Fibroblast of lung (primary cell): ENCODE measurements at regions not wholly inside any gene's neighbourhood (a gene's known extent, or its start where the extent isn't known, plus 50 kb on each side); places are given as distances from the start of the nearest gene placed in this dataset.
"Not testable (repeated sequence)": the region's sequence is repeated elsewhere in the genome, so short reads cannot be mapped to it uniquely, and the experiment has no call there.

ENCODE experiments used
- EZH2 ChIP-seq: IDR thresholded peaks from 2 replicates; pipeline ENCODE4 v1.5.1; 2012; ENCODE audit warnings: low read length, control low read depth, mild to moderate bottlenecking; ENCODE audit errors: missing control alignments
- TF ChIP-seq, protein P1 (sequence below), 2 donors: IDR thresholded peaks in 1 of 2; conservative IDR thresholded peaks in 1 of 2; 1 replicate in 1 of 2; 2 replicates in 1 of 2; pipeline ENCODE4 v1.5.1; 2011 to 2012; ENCODE audit warnings: low read length in 2 of 2, control low read depth in 1 of 2, inconsistent platforms in 1 of 2, low read depth in 1 of 2, mild to moderate bottlenecking in 1 of 2

- TF ChIP-seq, protein P1, sequence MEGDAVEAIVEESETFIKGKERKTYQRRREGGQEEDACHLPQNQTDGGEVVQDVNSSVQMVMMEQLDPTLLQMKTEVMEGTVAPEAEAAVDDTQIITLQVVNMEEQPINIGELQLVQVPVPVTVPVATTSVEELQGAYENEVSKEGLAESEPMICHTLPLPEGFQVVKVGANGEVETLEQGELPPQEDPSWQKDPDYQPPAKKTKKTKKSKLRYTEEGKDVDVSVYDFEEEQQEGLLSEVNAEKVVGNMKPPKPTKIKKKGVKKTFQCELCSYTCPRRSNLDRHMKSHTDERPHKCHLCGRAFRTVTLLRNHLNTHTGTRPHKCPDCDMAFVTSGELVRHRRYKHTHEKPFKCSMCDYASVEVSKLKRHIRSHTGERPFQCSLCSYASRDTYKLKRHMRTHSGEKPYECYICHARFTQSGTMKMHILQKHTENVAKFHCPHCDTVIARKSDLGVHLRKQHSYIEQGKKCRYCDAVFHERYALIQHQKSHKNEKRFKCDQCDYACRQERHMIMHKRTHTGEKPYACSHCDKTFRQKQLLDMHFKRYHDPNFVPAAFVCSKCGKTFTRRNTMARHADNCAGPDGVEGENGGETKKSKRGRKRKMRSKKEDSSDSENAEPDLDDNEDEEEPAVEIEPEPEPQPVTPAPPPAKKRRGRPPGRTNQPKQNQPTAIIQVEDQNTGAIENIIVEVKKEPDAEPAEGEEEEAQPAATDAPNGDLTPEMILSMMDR (conservative IDR thresholded peaks at IDR 0.05 in 1 of 2, IDR thresholded peaks at IDR 0.05 in 1 of 2; ENCODE audit: low read depth in 1 of 2, low read length in 2 of 2): not testable (repeated sequence)
- not testable (repeated sequence) for TF ChIP-seq EZH2
Measured at GRCh38 chr19:22483514-22483913, 61.4 kb upstream of the ZNF98 start.
